ENCODE measurements at regions not wholly inside any gene's neighbourhood (a gene's known extent, or its start where the extent isn't known, plus 50 kb on each side); places are given as distances from the start of the nearest gene placed in this dataset.

GRCh38 chr5:146962801-146963355, 84.3 kb upstream of the PPP2R2B start:
- TF ChIP-seq CTCF (IDR thresholded peaks at IDR 0.05) (no peak), EZH2phosphoT487 (IDR thresholded peaks at IDR 0.05) (no peak)
